ENCODE measurements at regions not wholly inside any gene's neighbourhood (a gene's known extent, or its start where the extent isn't known, plus 50 kb on each side); places are given as distances from the start of the nearest gene placed in this dataset.
A peak's percentile ranks its signal among the peaks of the same experiment; 100 is the strongest.

GRCh38 chr21:35895598-35895997 lies 164.7 kb downstream of the SETD4 start:
- H3K27ac ChIP-seq: no peak overlapping the region
- no peak overlapping the region for H3K4me3 ChIP-seq
- ATAC-seq: no peak
- H3K27me3 ChIP-seq: no peaks in the 10 kb centered on the region
- 80 to 93% methylated on average over 2 of the region's 2 CpGs for WGBS, 2 donors
- intact Hi-C loops (cut with DNase I): no loop called here
- no peak for DNase-seq
- no peaks in the 10 kb centered on the region for H3K36me3 ChIP-seq
- H3K9me3 ChIP-seq: no peaks in the 10 kb centered on the region
- H3K4me1 ChIP-seq: no peaks in the 10 kb centered on the region
- FAIRE-seq: no peak
- TF ChIP-seq, protein P1, sequence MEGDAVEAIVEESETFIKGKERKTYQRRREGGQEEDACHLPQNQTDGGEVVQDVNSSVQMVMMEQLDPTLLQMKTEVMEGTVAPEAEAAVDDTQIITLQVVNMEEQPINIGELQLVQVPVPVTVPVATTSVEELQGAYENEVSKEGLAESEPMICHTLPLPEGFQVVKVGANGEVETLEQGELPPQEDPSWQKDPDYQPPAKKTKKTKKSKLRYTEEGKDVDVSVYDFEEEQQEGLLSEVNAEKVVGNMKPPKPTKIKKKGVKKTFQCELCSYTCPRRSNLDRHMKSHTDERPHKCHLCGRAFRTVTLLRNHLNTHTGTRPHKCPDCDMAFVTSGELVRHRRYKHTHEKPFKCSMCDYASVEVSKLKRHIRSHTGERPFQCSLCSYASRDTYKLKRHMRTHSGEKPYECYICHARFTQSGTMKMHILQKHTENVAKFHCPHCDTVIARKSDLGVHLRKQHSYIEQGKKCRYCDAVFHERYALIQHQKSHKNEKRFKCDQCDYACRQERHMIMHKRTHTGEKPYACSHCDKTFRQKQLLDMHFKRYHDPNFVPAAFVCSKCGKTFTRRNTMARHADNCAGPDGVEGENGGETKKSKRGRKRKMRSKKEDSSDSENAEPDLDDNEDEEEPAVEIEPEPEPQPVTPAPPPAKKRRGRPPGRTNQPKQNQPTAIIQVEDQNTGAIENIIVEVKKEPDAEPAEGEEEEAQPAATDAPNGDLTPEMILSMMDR (IDR thresholded peaks at IDR 0.05): no peak

- Histone ChIP-seq H3K36me3 (no peaks in the 10 kb centered on the region), H3K27me3 (no peaks in the 10 kb centered on the region), H3K27ac (no peak overlapping the region), H3K4me3 (no peak overlapping the region), H3K9me3 (no peaks in the 10 kb centered on the region), H3K4me1 (no peaks in the 10 kb centered on the region)
- DNase-seq (no peak), ATAC-seq (no peak), FAIRE-seq (no peak)
- intact Hi-C loops (cut with DNase I): no loop called here
- TF ChIP-seq, protein P1 (IDR thresholded peaks at IDR 0.05): no peak
- whole genome bisulfite sequencing, 2 donors: 88 to 90% methylated on average over 3 of the region's 3 CpGs
Measured at GRCh38 chr21:35893156-35893555, 167.2 kb downstream of the SETD4 start.

DNA sequence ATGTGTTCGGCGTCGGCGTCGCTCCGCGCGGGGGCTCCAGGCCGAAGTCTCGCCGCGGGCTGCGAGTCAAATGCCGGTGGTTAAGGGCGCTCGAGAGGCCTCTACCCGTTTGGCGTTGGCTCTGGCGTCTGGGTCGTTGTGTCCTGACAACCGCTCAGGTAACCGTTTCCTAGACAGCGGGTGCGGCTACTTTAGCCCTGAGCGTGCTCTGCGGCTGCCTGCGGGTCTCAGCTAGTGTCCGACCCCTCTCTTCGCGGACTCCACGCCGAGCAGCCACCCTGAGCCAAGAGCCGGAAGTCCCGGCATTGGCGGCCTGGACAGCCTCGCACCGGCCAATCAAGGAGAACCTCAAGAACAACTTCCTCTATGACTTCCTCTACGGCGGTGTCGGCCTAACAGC lies 173.4 kb downstream of the SETD4 start:
- Histone ChIP-seq H3K9me3 (no peaks in the 10 kb centered on the region), H3K36me3 (no peaks in the 10 kb centered on the region), H3K4me1 (no peaks in the 10 kb centered on the region), H3K27me3 (peaks cover 0 to 5% (median 2%) of the 10 kb centered on the region in 4 donors), H3K4me3 (no peak overlapping the region), H3K27ac (no peak overlapping the region)
- intact Hi-C loops (cut with DNase I): no loop called here
- DNase-seq: peak in 1 of 6 donors; percentile 48
- no peak for ATAC-seq
- TF ChIP-seq, protein P1 (IDR thresholded peaks at IDR 0.05): no peak
- WGBS, 2 donors: 90 to 91% methylated on average over 40 of the region's 40 CpGs
- no peak for FAIRE-seq

DNA sequence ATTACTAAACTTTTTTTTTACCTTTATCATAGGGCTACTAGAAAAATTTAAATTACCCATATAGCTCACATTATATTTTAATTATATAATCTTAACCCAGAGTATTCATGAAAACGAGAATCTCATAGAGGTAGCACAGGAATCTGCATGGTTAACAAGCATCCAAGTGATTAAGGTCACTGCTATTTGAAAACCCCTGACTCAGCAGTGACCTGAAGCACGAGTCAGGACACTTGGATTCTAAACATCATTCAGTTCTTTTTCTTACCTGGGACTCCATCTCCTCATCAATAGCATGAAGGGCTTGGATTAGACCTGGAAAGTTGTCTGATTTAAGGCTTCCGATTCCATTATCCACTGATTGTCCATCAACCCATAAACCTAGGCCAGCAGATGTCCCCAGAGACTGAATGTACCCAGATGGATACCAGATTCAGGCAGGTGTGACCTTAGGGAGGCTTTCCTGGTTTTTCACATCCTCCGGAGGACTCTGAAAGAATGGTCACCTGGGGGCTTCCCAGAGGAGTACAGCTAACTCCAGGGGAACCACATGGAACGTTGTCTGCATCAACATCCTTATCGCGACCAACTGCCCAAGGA lies 174.3 kb downstream of the SETD4 start:
- TF ChIP-seq, protein P1 (IDR thresholded peaks at IDR 0.05): no peak
- FAIRE-seq: no peak
- 76 to 91% methylated on average over 7 of the region's 7 CpGs for WGBS, 2 donors
- intact Hi-C loops (cut with DNase I): no loop called here
- Histone ChIP-seq H3K27me3 (peaks cover 0 to 8% (median 3%) of the 10 kb centered on the region in 4 donors), H3K27ac (no peak overlapping the region), H3K4me1 (no peaks in the 10 kb centered on the region), H3K4me3 (no peak overlapping the region), H3K9me3 (no peaks in the 10 kb centered on the region), H3K36me3 (no peaks in the 10 kb centered on the region)
- no peak for ATAC-seq
- no peak for DNase-seq

GRCh38 chr21:35882791-35883240 lies 177.5 kb downstream of the SETD4 start:
- intact Hi-C loops (cut with DNase I): no loop called here
- TF ChIP-seq, protein P1 (IDR thresholded peaks at IDR 0.05): no peak
- FAIRE-seq (no peak), ATAC-seq (peak; percentile 50 to 90 (median 71)), DNase-seq (peak in 2 of 6 donors; percentile 13 to 33)
- H3K27me3 ChIP-seq: peaks cover 0 to 8% (median 3%) of the 10 kb centered on the region in 4 donors
- H3K4me3 ChIP-seq: no peak overlapping the region
- H3K36me3 ChIP-seq: no peaks in the 10 kb centered on the region
- no peaks in the 10 kb centered on the region for H3K9me3 ChIP-seq
- H3K4me1 ChIP-seq: no peaks in the 10 kb centered on the region
- WGBS, 2 donors: 10 to 14% methylated on average over 10 of the region's 10 CpGs
- H3K27ac ChIP-seq: peak overlapping the region in 3 of 4 donors; percentile 33 to 48 (median 35)

Measured in pancreas (tissue), 10 donors.